HEK293 (cell line): ENCODE measurements at regions not wholly inside any gene's neighbourhood (a gene's known extent, or its start where the extent isn't known, plus 50 kb on each side); places are given as distances from the start of the nearest gene placed in this dataset.

Experiments used
- BCL11A ChIP-seq: fragments of 450-650 bp; formaldehyde crosslinking; IDR thresholded peaks from 2 replicates; pipeline ENCODE4 v1.5.1; 2016; ENCODE audit warnings: low read depth, missing biosample characterization, missing genetic modification characterization
- GLIS1 ChIP-seq: fragments of 450-650 bp; formaldehyde crosslinking; IDR thresholded peaks from 2 replicates; pipeline ENCODE4 v1.5.1; 2016; ENCODE audit warnings: missing biosample characterization, missing genetic modification characterization
- HOXA7 ChIP-seq: sonication (generic); formaldehyde crosslinking; IDR thresholded peaks from 2 replicates; pipeline ENCODE4 v1.8.1; 2022; ENCODE audit warnings: missing genetic modification reagents, borderline replicate concordance
- YY1 ChIP-seq: fragments of 450-650 bp; formaldehyde crosslinking; IDR thresholded peaks from 2 replicates; pipeline ENCODE4 v1.5.1; 2018; ENCODE audit warnings: missing biosample characterization, missing genetic modification characterization
- ZNF121 ChIP-seq: fragments of 450-650 bp; formaldehyde crosslinking; IDR thresholded peaks from 2 replicates; pipeline ENCODE4 v1.5.1; 2016; ENCODE audit warnings: missing biosample characterization, missing genetic modification characterization
- ZNF23 ChIP-seq: fragments of 450-650 bp; formaldehyde crosslinking; IDR thresholded peaks from 2 replicates; pipeline ENCODE4 v1.5.1; 2016; ENCODE audit warnings: missing biosample characterization, missing genetic modification characterization, borderline replicate concordance
- ZNF621 ChIP-seq: fragments of 450-650 bp; formaldehyde crosslinking; IDR thresholded peaks from 2 replicates; pipeline ENCODE4 v1.5.1; 2017; ENCODE audit warnings: missing biosample characterization, missing genetic modification characterization
- ZNF660 ChIP-seq: fragments of 450-650 bp; IDR thresholded peaks from 2 replicates; pipeline ENCODE4 v1.5.1; 2018; ENCODE audit warnings: missing biosample characterization, mild to moderate bottlenecking, missing genetic modification characterization
- ZNF776 ChIP-seq: fragments of 450-650 bp; formaldehyde crosslinking; IDR thresholded peaks from 2 replicates; pipeline ENCODE4 v1.5.0; 2017; ENCODE audit warnings: missing biosample characterization, missing genetic modification characterization, borderline replicate concordance
- TF ChIP-seq, protein P1 (sequence below): fragments of 450-650 bp; formaldehyde crosslinking; IDR thresholded peaks from 2 replicates; pipeline ENCODE4 v1.5.1; 2016; ENCODE audit warnings: missing biosample characterization, missing genetic modification characterization

DNA sequence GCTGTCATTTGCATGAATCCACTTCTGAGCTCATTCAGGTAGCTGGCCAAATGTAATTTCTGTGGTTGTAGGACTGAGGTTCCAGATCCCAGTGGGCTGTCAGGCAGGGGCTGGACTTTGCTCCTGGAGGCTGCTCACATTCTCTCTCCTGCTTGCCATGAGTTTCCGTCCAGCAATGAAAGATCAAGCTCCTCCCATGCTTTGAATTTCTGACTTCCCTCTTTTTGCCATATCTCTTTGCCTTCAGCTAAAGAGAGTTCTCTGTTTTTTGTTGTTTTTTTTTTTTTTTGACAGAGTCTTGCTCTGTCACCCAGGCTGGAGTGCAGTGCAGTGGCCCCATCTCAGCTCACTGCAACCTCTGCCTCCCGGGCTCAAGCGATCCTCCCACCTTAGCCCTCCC lies 76.9 kb downstream of the ING1 start:
- TF ChIP-seq YY1 (no peak), ZNF621 (tag by site-specific recombination) (no peak), ZNF776 (no peak), GLIS1 (tag by site-specific recombination) (no peak), BCL11A (tag by site-specific recombination) (no peak), ZNF121 (tag by site-specific recombination) (no peak), ZNF23 (tag by site-specific recombination) (no peak), HOXA7 (no peak), ZNF660 (no peak)
- TF ChIP-seq, protein P1, sequence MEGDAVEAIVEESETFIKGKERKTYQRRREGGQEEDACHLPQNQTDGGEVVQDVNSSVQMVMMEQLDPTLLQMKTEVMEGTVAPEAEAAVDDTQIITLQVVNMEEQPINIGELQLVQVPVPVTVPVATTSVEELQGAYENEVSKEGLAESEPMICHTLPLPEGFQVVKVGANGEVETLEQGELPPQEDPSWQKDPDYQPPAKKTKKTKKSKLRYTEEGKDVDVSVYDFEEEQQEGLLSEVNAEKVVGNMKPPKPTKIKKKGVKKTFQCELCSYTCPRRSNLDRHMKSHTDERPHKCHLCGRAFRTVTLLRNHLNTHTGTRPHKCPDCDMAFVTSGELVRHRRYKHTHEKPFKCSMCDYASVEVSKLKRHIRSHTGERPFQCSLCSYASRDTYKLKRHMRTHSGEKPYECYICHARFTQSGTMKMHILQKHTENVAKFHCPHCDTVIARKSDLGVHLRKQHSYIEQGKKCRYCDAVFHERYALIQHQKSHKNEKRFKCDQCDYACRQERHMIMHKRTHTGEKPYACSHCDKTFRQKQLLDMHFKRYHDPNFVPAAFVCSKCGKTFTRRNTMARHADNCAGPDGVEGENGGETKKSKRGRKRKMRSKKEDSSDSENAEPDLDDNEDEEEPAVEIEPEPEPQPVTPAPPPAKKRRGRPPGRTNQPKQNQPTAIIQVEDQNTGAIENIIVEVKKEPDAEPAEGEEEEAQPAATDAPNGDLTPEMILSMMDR (tag by site-specific recombination): no peak
